NCI-H345 treated with DMSO at 0.1 percent for 48 hours (cell line): ENCODE measurements at regions not wholly inside any gene's neighbourhood (a gene's known extent, or its start where the extent isn't known, plus 50 kb on each side); places are given as distances from the start of the nearest gene placed in this dataset.

Experiments used
- DNase-seq: peaks from one replicate; lab custom pipeline; 2025; ENCODE audit not compliant: unreplicated experiment; lab: John Stamatoyannopoulos, UW

DNA sequence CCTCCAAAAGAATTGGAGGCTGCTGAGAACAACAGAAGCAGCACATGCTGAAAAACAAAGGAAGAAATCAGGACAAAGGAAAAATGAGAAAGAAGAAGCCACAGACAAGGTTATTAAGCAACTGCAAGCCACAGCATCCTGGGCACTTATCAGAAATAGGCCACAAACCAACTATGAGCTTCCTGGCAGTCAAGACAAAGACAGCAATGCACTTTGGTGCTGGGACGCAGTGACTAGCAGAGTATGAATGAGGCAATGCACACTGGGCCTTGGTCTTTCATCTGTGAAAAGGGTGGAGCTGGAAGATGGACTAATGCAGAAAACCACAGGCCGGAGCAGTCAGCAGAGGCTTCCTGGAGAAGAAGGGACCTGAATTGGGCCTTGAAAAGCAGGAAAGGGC, 56.0 kb upstream of the LINGO1 start:
- no peak for DNase-seq

DNA sequence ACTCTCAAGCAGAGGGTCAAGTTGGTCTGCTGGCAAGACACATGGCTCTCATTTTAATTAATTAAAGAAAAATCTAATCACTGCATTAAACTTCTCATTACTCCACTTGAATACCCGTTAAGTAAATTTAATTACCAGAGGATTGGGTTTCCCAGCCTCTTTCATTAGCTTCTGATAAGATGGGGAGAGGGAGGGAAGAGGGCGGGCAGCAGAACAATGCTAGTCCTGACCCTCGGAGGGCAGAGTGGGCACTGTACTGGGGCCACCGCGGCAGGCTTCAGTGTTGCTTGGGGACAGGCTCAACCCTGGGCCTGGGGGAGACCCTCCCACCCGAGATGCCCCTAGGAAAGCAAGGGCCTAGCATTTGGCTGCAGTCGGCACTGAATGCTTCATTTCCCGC, 55.6 kb upstream of the LINGO1 start:
- no peak for DNase-seq

DNA sequence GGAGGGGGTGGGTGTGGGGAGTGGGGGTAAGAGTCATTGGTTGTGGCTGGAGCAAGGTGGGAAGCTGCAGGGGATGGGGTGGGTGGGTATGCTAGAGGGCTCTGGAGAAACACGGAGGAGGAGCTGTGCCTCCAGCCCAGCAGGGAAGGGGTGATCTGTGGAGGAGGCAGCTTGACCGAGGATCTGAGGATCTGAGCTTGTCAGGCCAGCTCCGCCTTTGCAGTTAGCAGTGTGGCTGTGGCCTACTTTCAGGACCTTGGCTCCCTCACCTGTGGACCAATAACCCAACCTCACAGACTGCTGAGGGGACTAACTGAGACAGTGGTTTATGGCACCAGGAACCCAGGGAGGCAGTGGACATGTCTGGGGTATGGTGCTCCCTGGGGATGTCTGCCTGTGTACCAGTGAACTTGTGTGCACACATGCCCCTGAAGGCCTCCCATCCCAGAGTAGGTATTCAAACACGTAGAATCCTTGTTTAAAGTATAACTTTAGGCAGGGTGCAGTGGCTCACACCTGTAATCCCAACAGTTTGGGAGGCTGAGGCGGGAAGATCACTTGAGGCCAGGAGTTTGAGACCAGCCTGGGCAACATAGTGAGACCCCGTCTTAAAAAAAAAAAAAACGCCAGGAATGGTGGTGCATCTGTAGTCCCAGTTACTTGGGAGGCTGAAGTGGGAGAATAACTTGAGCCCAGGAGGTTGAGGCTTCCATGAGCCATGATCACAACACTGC, 52.5 kb upstream of the LINGO1 start:
- no peak for DNase-seq

GRCh38 chr15:77684341-77685081, 51.8 kb upstream of the LINGO1 start:
- DNase-seq = no peak

- no peak for DNase-seq
Measured at GRCh38 chr15:77682564-77682963, 49.9 kb upstream of the LINGO1 start.
